Keratinocyte (primary cell): ENCODE measurements at regions not wholly inside any gene's neighbourhood (a gene's known extent, or its start where the extent isn't known, plus 50 kb on each side); places are given as distances from the start of the nearest gene placed in this dataset.

Experiments
- DNase-seq: peaks from one replicate; pipeline ENCODE4 v3.0.0-alpha.2; 2011; ENCODE audit warnings: low read depth, missing footprints, low spot score
- FAIRE-seq: peaks from 2 replicates; lab custom pipeline; 2011; peaks lifted over from hg19 to GRCh38; lab: Jason Lieb, UNC
- H2AFZ ChIP-seq: 2 replicates; pipeline ENCODE4 v1.6.0; 2012; ENCODE audit warnings: low read length, control low read depth, inconsistent platforms; ENCODE audit not compliant: control insufficient read depth
- H3K27ac ChIP-seq: 2 replicates; pipeline ENCODE4 v1.5.1; 2011; ENCODE audit warnings: low read length; ENCODE audit not compliant: control insufficient read depth, insufficient read depth
- H3K27me3 ChIP-seq: 3 replicates; pipeline ENCODE4 v1.6.0; 2011; ENCODE audit warnings: low read length; ENCODE audit not compliant: control insufficient read depth, insufficient read depth; ENCODE audit errors: extremely low read depth
- H3K36me3 ChIP-seq, 2 experiments: 2 replicates in 1 of 2; 3 replicates in 1 of 2; pipeline ENCODE4 v1.5.1; 2011; ENCODE audit warnings: low read length in 2 of 2, mild to moderate bottlenecking in 1 of 2; ENCODE audit not compliant: control insufficient read depth in 2 of 2, insufficient read depth in 2 of 2; ENCODE audit errors: extremely low read depth in 1 of 2
- H3K4me1 ChIP-seq: 3 replicates; pipeline ENCODE4 v1.5.1; 2011; ENCODE audit warnings: low read length; ENCODE audit not compliant: control insufficient read depth, insufficient read depth; ENCODE audit errors: extremely low read depth
- H3K4me2 ChIP-seq: 3 replicates; pipeline ENCODE4 v1.6.0; 2011; ENCODE audit warnings: low read depth, low read length; ENCODE audit not compliant: control insufficient read depth, insufficient read depth; ENCODE audit errors: extremely low read depth
- H3K4me3 ChIP-seq, 3 experiments: fragments of 200-600 bp in 1 of 3; sonication (generic) in 1 of 3; 2 replicates in 2 of 3; 3 replicates in 1 of 3; pipeline ENCODE4 v1.5.1; 2011 to 2016; ENCODE audit warnings: low read length in 3 of 3, mild to moderate bottlenecking in 3 of 3, control low read depth in 2 of 3, inconsistent platforms in 1 of 3, low read depth in 1 of 3, mixed read lengths in 1 of 3, mixed run types in 1 of 3, moderate library complexity in 1 of 3; ENCODE audit not compliant: control insufficient read depth in 2 of 3, insufficient read depth in 2 of 3; ENCODE audit errors: extremely low read depth in 1 of 3
- H3K79me2 ChIP-seq: 2 replicates; pipeline ENCODE4 v1.6.0; 2012; ENCODE audit warnings: low read length; ENCODE audit not compliant: control insufficient read depth, insufficient read depth
- H3K9ac ChIP-seq: 3 replicates; pipeline ENCODE4 v1.6.0; 2011; ENCODE audit warnings: low read length; ENCODE audit not compliant: control insufficient read depth, insufficient read depth; ENCODE audit errors: extremely low read depth
- H3K9me1 ChIP-seq: 3 replicates; pipeline ENCODE4 v1.6.0; 2011; ENCODE audit warnings: low read length; ENCODE audit not compliant: control insufficient read depth, insufficient read depth; ENCODE audit errors: extremely low read depth
- H3K9me3 ChIP-seq: 2 replicates; pipeline ENCODE4 v1.5.1; 2012; ENCODE audit warnings: low read depth, low read length; ENCODE audit not compliant: control insufficient read depth
- H4K20me1 ChIP-seq: 3 replicates; pipeline ENCODE4 v1.6.0; 2011; ENCODE audit warnings: low read length; ENCODE audit not compliant: control insufficient read depth, insufficient read depth; ENCODE audit errors: extremely low read depth
- EZH2 ChIP-seq: IDR thresholded peaks from one replicate; pipeline ENCODE4 v1.6.1; 2012; ENCODE audit warnings: inconsistent platforms, mild to moderate bottlenecking, low read length, moderate library complexity
- dilution Hi-C: fragments of 300-500 bp; cut with MboI; formaldehyde crosslinking; loops from one replicate; pipeline ENCODE4 v1.7.0; 2020; ENCODE audit warnings: low sequenced_read_pairs; ENCODE audit not compliant: extremely low pct_ligation_motif_present
- TF ChIP-seq, protein P1 (sequence below), 3 experiments: IDR thresholded peaks in 1 of 3; conservative IDR thresholded peaks in 1 of 3; optimal IDR thresholded peaks in 1 of 3; 2 replicates in 2 of 3; 3 replicates in 1 of 3; pipeline versions ENCODE3 to v1.5.1; 2011; ENCODE audit warnings: low read length in 3 of 3, mild to moderate bottlenecking in 3 of 3, moderate library complexity in 2 of 3, control low read depth in 1 of 3, inconsistent platforms in 1 of 3; ENCODE audit not compliant: insufficient read depth in 2 of 3; ENCODE audit errors: extremely low read depth in 1 of 3

DNA sequence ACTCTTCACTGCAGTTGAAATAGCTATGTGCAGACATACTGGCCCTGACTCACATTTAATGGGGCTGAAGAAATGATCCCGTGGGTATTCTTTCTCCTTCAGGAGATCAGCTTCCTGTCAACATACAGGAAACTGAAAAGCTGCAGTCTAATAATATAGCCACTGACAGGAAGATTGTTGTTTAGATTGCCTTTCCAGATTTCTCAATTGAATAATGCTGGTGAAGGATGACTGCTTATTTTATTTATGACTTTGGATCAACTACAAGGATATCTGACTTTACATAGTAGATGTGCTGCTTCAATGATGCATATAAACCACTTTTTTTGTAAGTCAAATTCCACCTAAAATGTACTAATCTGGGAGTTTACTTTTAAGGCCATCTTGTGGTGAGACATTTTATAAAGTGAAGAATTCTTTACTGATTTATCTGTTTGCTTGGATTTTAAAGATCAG is 93.4 kb upstream of the MAP4K3 start:
- dilution Hi-C loops: no loop called here
- H3K4me2 ChIP-seq: no peak overlapping the region
- DNase-seq: no peak
- H3K9me1 ChIP-seq: no peaks in the 10 kb centered on the region
- H3K4me3 ChIP-seq: no peak overlapping the region
- H3K27me3 ChIP-seq: no peaks in the 10 kb centered on the region
- no peaks in the 10 kb centered on the region for H3K9me3 ChIP-seq
- TF ChIP-seq EZH2: no peak
- TF ChIP-seq, protein P1, sequence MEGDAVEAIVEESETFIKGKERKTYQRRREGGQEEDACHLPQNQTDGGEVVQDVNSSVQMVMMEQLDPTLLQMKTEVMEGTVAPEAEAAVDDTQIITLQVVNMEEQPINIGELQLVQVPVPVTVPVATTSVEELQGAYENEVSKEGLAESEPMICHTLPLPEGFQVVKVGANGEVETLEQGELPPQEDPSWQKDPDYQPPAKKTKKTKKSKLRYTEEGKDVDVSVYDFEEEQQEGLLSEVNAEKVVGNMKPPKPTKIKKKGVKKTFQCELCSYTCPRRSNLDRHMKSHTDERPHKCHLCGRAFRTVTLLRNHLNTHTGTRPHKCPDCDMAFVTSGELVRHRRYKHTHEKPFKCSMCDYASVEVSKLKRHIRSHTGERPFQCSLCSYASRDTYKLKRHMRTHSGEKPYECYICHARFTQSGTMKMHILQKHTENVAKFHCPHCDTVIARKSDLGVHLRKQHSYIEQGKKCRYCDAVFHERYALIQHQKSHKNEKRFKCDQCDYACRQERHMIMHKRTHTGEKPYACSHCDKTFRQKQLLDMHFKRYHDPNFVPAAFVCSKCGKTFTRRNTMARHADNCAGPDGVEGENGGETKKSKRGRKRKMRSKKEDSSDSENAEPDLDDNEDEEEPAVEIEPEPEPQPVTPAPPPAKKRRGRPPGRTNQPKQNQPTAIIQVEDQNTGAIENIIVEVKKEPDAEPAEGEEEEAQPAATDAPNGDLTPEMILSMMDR (optimal IDR thresholded peaks at IDR 0.05 in 1 of 3, IDR thresholded peaks at IDR 0.05 in 1 of 3, conservative IDR thresholded peaks at IDR 0.05 in 1 of 3; ENCODE audit: extremely low read depth in 1 of 3, insufficient read depth in 2 of 3, low read length in 3 of 3): no peak
- no peaks in the 10 kb centered on the region for H3K79me2 ChIP-seq
- H3K4me1 ChIP-seq: peaks cover 18% of the 10 kb centered on the region
- no peaks in the 10 kb centered on the region for H4K20me1 ChIP-seq
- no peaks in the 10 kb centered on the region for H3K36me3 ChIP-seq
- H3K27ac ChIP-seq: no peak overlapping the region
- no peak overlapping the region for H3K9ac ChIP-seq
- peak overlapping the region; percentile 65 for H2AFZ ChIP-seq
- FAIRE-seq: peak; percentile 55

DNA sequence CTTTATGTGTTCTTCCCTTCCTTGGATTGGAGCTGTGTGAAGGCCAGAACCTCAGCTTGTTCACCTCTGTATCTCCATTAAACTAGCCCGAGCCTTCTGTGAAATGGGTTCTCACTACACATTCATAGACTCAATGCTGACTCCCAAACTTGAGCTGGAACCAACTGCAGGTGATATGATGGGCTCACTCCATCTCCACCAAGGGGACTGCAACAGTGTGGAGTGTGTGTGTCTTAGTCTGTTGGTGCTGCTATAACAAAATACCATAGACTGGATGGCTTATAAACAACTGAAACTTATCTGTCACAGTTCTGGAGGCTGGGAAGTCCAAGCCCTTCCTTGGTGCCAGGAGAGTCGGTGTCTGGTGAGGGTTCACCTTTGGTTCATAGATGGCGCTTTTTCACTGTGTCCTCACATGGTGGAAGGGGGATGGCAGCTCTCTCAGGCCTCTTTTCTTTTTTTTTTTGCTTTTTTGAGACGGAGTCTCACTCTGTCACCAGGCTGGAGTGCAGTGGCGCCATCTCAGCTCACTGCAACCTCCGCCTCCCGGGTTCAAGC is 94.2 kb upstream of the MAP4K3 start:
- no peak overlapping the region for H3K27ac ChIP-seq
- H3K4me2 ChIP-seq: no peak overlapping the region
- no peaks in the 10 kb centered on the region for H3K9me3 ChIP-seq
- dilution Hi-C loops: no loop called here
- H3K27me3 ChIP-seq: no peaks in the 10 kb centered on the region
- H3K9ac ChIP-seq: no peak overlapping the region
- FAIRE-seq (no peak), DNase-seq (no peak)
- no peaks in the 10 kb centered on the region for H3K79me2 ChIP-seq
- no peaks in the 10 kb centered on the region for H3K9me1 ChIP-seq
- no peak overlapping the region for H2AFZ ChIP-seq
- no peak for TF ChIP-seq EZH2
- TF ChIP-seq, protein P1 (optimal IDR thresholded peaks at IDR 0.05 in 1 of 3, IDR thresholded peaks at IDR 0.05 in 1 of 3, conservative IDR thresholded peaks at IDR 0.05 in 1 of 3; ENCODE audit: extremely low read depth in 1 of 3, insufficient read depth in 2 of 3, low read length in 3 of 3): no peak
- peaks cover 22% of the 10 kb centered on the region for H3K4me1 ChIP-seq
- H3K36me3 ChIP-seq: no peaks in the 10 kb centered on the region
- no peak overlapping the region for H3K4me3 ChIP-seq
- no peaks in the 10 kb centered on the region for H4K20me1 ChIP-seq
